KMS-11 (cell line): ENCODE measurements at regions not wholly inside any gene's neighbourhood (a gene's known extent, or its start where the extent isn't known, plus 50 kb on each side); places are given as distances from the start of the nearest gene placed in this dataset.
"Not testable (repeated sequence)": the region's sequence is repeated elsewhere in the genome, so short reads cannot be mapped to it uniquely, and the experiment has no call there.

ENCODE experiments used
- H2AFZ ChIP-seq: fragments of 200-600 bp; sonication (generic); 2 replicates; pipeline ENCODE4 v1.6.1; 2016; ENCODE audit warnings: antibody characterized with exemption, mixed run types, low read depth
- H3K27ac ChIP-seq: fragments of 200-600 bp; sonication (generic); 2 replicates; pipeline ENCODE4 v1.6.1; 2016; ENCODE audit warnings: mild to moderate bottlenecking, mixed run types
- H3K27me3 ChIP-seq: fragments of 200-600 bp; sonication (generic); 2 replicates; pipeline ENCODE4 v1.6.1; 2017; ENCODE audit warnings: mild to moderate bottlenecking, low read depth, mixed run types, moderate library complexity; ENCODE audit not compliant: insufficient read depth
- H3K36me3 ChIP-seq: fragments of 200-600 bp; sonication (generic); 2 replicates; pipeline ENCODE4 v1.6.1; 2017; ENCODE audit warnings: mild to moderate bottlenecking, mixed run types; ENCODE audit not compliant: insufficient read depth
- H3K4me1 ChIP-seq: fragments of 200-600 bp; sonication (generic); 2 replicates; pipeline ENCODE4 v1.6.1; 2016; ENCODE audit warnings: mild to moderate bottlenecking, low read depth, mixed run types; ENCODE audit not compliant: poor library complexity, severe bottlenecking
- H3K4me2 ChIP-seq: fragments of 200-600 bp; sonication (generic); 2 replicates; pipeline ENCODE4 v1.7.0; 2016; ENCODE audit warnings: mild to moderate bottlenecking, mixed run types
- H3K4me3 ChIP-seq: fragments of 200-600 bp; sonication (generic); IDR thresholded peaks from 2 replicates; pipeline ENCODE4 v1.6.1; 2017; ENCODE audit warnings: low read depth, low read length, mixed read lengths; ENCODE audit not compliant: insufficient read depth
- H3K79me2 ChIP-seq: fragments of 200-600 bp; sonication (generic); 2 replicates; pipeline ENCODE4 v1.6.1; 2016; ENCODE audit warnings: low read depth, mixed run types; ENCODE audit not compliant: insufficient read depth
- H3K9ac ChIP-seq: fragments of 200-600 bp; sonication (generic); 2 replicates; pipeline ENCODE4 v1.6.1; 2016; ENCODE audit warnings: mild to moderate bottlenecking, mixed run types
- H4K20me1 ChIP-seq: fragments of 200-600 bp; sonication (generic); 2 replicates; pipeline ENCODE4 v1.6.1; 2016; ENCODE audit warnings: mild to moderate bottlenecking, mixed run types; ENCODE audit not compliant: insufficient read depth
- TF ChIP-seq, protein P1 (sequence below): fragments of 200-600 bp; sonication (generic); conservative IDR thresholded peaks from 2 replicates; pipeline ENCODE4 v1.6.1; 2017; ENCODE audit warnings: low read depth, mild to moderate bottlenecking, antibody characterized with exemption, low read length, moderate library complexity, mixed read lengths

- Histone ChIP-seq H3K9ac (no peak overlapping the region), H3K4me3 (no peak overlapping the region), H4K20me1 (no peaks in the 10 kb centered on the region), H3K27ac (no peak overlapping the region), H3K4me1 (no peaks in the 10 kb centered on the region), H3K4me2 (no peak overlapping the region), H3K79me2 (no peaks in the 10 kb centered on the region), H3K27me3 (no peaks in the 10 kb centered on the region), H2AFZ (no peak overlapping the region), H3K36me3 (no peaks in the 10 kb centered on the region)
- TF ChIP-seq, protein P1, sequence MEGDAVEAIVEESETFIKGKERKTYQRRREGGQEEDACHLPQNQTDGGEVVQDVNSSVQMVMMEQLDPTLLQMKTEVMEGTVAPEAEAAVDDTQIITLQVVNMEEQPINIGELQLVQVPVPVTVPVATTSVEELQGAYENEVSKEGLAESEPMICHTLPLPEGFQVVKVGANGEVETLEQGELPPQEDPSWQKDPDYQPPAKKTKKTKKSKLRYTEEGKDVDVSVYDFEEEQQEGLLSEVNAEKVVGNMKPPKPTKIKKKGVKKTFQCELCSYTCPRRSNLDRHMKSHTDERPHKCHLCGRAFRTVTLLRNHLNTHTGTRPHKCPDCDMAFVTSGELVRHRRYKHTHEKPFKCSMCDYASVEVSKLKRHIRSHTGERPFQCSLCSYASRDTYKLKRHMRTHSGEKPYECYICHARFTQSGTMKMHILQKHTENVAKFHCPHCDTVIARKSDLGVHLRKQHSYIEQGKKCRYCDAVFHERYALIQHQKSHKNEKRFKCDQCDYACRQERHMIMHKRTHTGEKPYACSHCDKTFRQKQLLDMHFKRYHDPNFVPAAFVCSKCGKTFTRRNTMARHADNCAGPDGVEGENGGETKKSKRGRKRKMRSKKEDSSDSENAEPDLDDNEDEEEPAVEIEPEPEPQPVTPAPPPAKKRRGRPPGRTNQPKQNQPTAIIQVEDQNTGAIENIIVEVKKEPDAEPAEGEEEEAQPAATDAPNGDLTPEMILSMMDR, result no peak
Observed at GRCh38 chr15:38638811-38639210, 74.2 kb upstream of the RASGRP1 start.

- Histone ChIP-seq H2AFZ (no peak overlapping the region), H4K20me1 (no peaks in the 10 kb centered on the region), H3K4me2 (no peak overlapping the region), H3K36me3 (no peaks in the 10 kb centered on the region), H3K27me3 (no peaks in the 10 kb centered on the region), H3K9ac (no peak overlapping the region), H3K27ac (no peak overlapping the region), H3K79me2 (no peaks in the 10 kb centered on the region), H3K4me1 (no peaks in the 10 kb centered on the region), H3K4me3 (no peak overlapping the region)
- TF ChIP-seq, protein P1, result no peak
Observed at GRCh38 chr15:38642689-38643270, 78.2 kb upstream of the RASGRP1 start.

GRCh38 chr15:38644353-38644752 lies 79.7 kb upstream of the RASGRP1 start:
- not testable (repeated sequence) for H3K79me2 ChIP-seq, H3K4me3 ChIP-seq, H4K20me1 ChIP-seq, H3K4me1 ChIP-seq, H3K9ac ChIP-seq, H3K36me3 ChIP-seq, H3K27ac ChIP-seq, H3K27me3 ChIP-seq, H3K4me2 ChIP-seq, H2AFZ ChIP-seq

- no peak overlapping the region for H3K4me2 ChIP-seq
Observed at GRCh38 chr15:38646716-38647115, 82.1 kb upstream of the RASGRP1 start.

DNA sequence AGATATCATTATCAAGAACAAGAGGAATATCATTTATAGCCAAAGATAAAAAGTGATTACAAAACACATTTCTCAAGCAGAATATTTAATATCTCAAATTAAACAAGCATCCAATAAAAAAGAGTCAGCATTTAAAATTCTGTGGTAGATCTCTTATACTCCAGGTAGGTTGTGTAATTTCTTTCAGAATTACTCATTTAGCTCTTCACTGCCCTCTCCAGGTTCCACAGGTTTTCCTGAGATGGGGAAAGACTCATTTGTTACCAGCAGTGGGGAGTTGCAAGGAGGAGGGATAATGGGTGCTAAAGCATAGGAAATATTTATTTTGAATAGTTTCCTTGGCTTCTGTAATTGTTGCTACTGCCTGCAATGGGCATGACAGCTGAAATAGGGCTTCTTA lies 83.1 kb upstream of the RASGRP1 start:
- TF ChIP-seq, protein P1, result no peak
- Histone ChIP-seq H2AFZ (no peak overlapping the region), H3K9ac (no peak overlapping the region), H3K79me2 (no peaks in the 10 kb centered on the region), H3K27ac (no peak overlapping the region), H3K4me1 (no peaks in the 10 kb centered on the region), H3K36me3 (no peaks in the 10 kb centered on the region), H3K4me3 (no peak overlapping the region), H3K4me2 (no peak overlapping the region), H3K27me3 (no peaks in the 10 kb centered on the region), H4K20me1 (no peaks in the 10 kb centered on the region)

More at GRCh38 chr15:38646716-38647115, 82.1 kb upstream of the RASGRP1 start:
- Histone ChIP-seq H3K36me3 (no peaks in the 10 kb centered on the region), H3K79me2 (no peaks in the 10 kb centered on the region), H3K4me1 (no peaks in the 10 kb centered on the region), H2AFZ (no peak overlapping the region), H3K27ac (no peak overlapping the region), H3K9ac (no peak overlapping the region), H3K27me3 (no peaks in the 10 kb centered on the region), H4K20me1 (no peaks in the 10 kb centered on the region), H3K4me3 (no peak overlapping the region)
- TF ChIP-seq, protein P1, result no peak
